Subcutaneous abdominal adipose tissue (tissue), 5 donors: ENCODE measurements at regions not wholly inside any gene's neighbourhood (a gene's known extent, or its start where the extent isn't known, plus 50 kb on each side); places are given as distances from the start of the nearest gene placed in this dataset.

Experiments
- H3K27ac ChIP-seq: one replicate; pipeline ENCODE4 v1.7.0; 2013; ENCODE audit warnings: low read depth, mild to moderate bottlenecking, inconsistent platforms, low read length, moderate library complexity
- H3K27me3 ChIP-seq, 5 donors: one replicate each; pipeline ENCODE4 v1.7.0; 2013; ENCODE audit warnings: low read length in 5 of 5, inconsistent platforms in 1 of 5; ENCODE audit not compliant: control insufficient read depth in 5 of 5, insufficient read depth in 4 of 5
- H3K36me3 ChIP-seq, 5 donors: one replicate each; pipeline ENCODE4 v1.7.0; 2013; ENCODE audit warnings: low read length in 5 of 5; ENCODE audit not compliant: control insufficient read depth in 5 of 5, insufficient read depth in 5 of 5
- H3K4me1 ChIP-seq, 5 donors: one replicate each; pipeline ENCODE4 v1.7.0; 2013; ENCODE audit warnings: low read length in 5 of 5, mild to moderate bottlenecking in 3 of 5, moderate library complexity in 1 of 5; ENCODE audit not compliant: control insufficient read depth in 5 of 5, insufficient read depth in 5 of 5
- H3K4me3 ChIP-seq, 5 donors: one replicate each; pipeline ENCODE4 v1.7.0; 2013; ENCODE audit warnings: low read length in 5 of 5, low read depth in 1 of 5
- H3K9ac ChIP-seq, 5 donors: one replicate each; pipeline ENCODE4 v1.7.0; 2013; ENCODE audit warnings: low read length in 5 of 5, mild to moderate bottlenecking in 4 of 5, moderate library complexity in 3 of 5
- H3K9me3 ChIP-seq, 5 donors: one replicate each; pipeline ENCODE4 v1.7.0; 2013; ENCODE audit warnings: low read length in 5 of 5; ENCODE audit not compliant: control insufficient read depth in 5 of 5
- donor health status: healthy.
- donor health status: healthy.
- donor health status: healthy.
- donor health status: healthy.
- donor health status: healthy.

DNA sequence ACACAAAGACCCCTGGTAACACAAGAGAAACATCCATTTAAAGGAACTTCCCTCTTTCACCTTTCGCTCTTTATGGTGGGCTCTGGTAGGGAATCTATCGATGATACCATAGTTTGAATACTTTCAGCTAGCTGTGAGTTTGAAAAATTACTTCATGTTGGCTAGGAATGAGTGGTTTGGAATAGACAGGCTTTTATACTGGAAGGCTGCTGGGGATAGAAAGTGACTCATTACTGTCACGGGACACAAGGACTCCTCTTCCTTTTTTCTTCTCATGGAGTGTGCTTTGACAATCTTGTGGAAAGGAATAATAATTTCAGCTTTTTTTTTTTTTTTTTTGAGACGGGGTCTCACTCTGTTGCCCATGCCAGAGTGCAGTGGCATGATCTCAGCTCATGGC, 76.9 kb downstream of the CYB561 start:
- Histone ChIP-seq H3K36me3 (no peaks in the 10 kb centered on the region), H3K27ac (no peak overlapping the region), H3K4me1 (peaks cover 0 to 6% (median 0%) of the 10 kb centered on the region in 5 donors)

DNA sequence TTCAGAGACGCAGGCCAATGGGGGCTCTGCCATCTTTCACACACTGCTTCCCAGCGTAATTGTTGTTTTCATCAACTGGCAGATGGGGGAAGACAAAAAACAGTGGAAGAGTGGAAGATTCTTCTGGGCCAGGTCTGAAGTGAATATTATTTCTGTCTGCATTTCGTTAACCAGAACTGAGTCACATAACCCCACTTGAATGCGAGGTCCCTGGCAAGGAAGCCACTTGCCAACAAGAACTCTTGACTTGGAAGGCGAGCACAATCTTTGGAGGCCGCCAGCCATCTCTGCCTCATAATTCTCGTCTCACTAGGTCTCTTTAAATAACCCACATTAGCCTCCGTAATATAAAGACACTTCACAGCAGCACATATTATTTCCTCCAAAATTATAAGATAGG, 75.4 kb downstream of the CYB561 start:
- no peaks in the 10 kb centered on the region for H3K9me3 ChIP-seq
- H3K4me1 ChIP-seq, result no peaks in the 10 kb centered on the region
- no peaks in the 10 kb centered on the region for H3K27me3 ChIP-seq
- H3K9ac ChIP-seq, result no peak overlapping the region
- H3K36me3 ChIP-seq, result no peaks in the 10 kb centered on the region
- no peak overlapping the region for H3K4me3 ChIP-seq
- H3K27ac ChIP-seq, result no peak overlapping the region

More for the DNA sequence above, 76.9 kb downstream of the CYB561 start:
- H3K9me3 ChIP-seq, result no peaks in the 10 kb centered on the region
- no peaks in the 10 kb centered on the region for H3K27me3 ChIP-seq
- no peak overlapping the region for H3K9ac ChIP-seq
- H3K4me3 ChIP-seq, result no peak overlapping the region

DNA sequence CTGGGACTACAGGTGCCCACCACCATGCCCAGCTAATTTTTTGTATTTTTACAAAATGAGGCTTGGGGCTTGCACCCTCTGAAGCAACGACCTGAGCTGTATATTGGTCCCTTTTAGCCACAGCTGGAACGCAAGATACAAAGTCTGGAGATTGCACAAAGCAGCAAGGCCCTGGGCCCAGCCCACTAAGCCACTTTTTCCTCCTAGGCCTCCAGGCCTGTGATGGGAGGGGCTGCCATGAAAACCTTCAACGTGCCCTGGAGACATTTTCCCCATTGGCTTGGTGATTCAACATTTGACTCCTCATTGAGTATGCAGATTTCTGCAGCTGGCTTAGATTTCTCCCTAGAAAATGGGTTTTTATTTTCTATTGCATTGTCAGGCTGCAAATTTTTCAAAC, 69.2 kb downstream of the CYB561 start:
- Histone ChIP-seq H3K9me3 (no peaks in the 10 kb centered on the region), H3K4me3 (no peak overlapping the region), H3K27me3 (no peaks in the 10 kb centered on the region), H3K4me1 (no peaks in the 10 kb centered on the region), H3K27ac (no peak overlapping the region), H3K9ac (no peak overlapping the region), H3K36me3 (peaks cover 9 to 18% (median 13%) of the 10 kb centered on the region in 5 donors)

DNA sequence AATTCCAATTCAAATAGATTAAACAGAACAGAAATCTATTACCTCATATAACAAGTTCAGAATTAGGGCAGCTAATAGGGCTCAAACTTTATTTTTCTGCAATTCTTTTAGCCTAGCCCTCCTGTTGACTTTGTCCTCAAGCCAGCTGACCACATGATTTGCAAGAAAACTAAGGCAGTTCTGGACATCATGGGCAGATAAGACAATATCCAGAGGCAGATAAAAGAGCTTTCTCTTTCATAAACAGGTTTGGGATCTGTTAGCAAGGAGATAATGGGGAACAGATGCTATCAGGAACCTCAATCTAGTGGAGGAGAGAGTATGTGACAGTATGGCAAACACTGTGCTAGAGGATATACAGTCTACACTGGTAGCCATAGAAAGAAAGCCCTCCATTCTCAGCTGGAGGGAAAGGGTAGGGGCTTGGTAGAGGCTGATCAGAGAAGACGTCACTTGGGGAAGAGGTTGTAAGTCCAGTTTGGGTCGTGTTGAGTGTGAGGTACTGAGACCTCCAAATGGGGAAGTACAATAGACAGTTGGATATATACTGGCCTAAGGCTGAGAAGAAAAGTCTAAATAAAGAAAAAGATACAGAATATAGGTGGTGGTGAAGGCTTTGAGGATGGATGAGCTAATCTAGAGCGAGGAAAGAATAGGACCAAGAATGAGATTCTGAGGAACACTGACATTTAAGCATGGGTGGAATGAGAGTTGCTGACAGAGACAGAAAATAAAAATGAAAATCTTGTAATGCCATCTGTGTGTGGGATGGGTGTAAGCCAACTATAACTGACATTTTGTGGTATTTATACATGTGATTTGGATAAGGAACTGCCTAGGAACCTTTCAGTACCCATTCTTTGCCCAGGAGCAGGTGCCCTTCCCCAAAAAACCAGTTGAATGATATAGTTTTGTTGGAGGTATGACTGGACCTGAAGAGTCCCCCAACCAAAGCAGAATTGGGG, 67.4 kb downstream of the CYB561 start:
- Histone ChIP-seq H3K4me3 (no peak overlapping the region), H3K27ac (no peak overlapping the region), H3K4me1 (no peaks in the 10 kb centered on the region), H3K27me3 (no peaks in the 10 kb centered on the region), H3K36me3 (peaks cover 10 to 22% (median 13%) of the 10 kb centered on the region in 5 donors), H3K9me3 (no peaks in the 10 kb centered on the region), H3K9ac (no peak overlapping the region)

DNA sequence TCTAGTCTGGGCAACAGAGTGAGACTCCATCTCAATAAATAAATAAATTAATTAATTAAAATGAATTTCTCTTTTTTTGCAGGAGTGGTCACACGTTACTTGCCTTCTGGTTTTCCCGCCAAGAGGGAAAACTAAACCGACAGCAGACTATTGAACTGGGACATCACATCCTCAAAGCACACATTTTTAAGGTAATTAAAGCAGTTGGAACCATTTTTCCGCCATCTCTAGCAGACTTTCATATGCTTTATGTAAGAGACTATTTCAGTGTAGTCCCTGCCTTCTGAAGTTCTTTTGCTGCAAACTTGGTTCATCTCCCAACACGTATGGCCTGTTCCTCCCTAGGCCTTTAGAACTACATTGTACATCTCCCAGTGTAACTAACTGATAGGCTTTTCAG, 66.5 kb downstream of the CYB561 start:
- no peak overlapping the region for H3K27ac ChIP-seq
- H3K4me3 ChIP-seq, result no peak overlapping the region
- no peaks in the 10 kb centered on the region for H3K27me3 ChIP-seq
- peaks cover 10 to 22% (median 13%) of the 10 kb centered on the region in 5 donors for H3K36me3 ChIP-seq
- H3K9ac ChIP-seq, result no peak overlapping the region
- no peaks in the 10 kb centered on the region for H3K9me3 ChIP-seq
- H3K4me1 ChIP-seq, result no peaks in the 10 kb centered on the region

DNA sequence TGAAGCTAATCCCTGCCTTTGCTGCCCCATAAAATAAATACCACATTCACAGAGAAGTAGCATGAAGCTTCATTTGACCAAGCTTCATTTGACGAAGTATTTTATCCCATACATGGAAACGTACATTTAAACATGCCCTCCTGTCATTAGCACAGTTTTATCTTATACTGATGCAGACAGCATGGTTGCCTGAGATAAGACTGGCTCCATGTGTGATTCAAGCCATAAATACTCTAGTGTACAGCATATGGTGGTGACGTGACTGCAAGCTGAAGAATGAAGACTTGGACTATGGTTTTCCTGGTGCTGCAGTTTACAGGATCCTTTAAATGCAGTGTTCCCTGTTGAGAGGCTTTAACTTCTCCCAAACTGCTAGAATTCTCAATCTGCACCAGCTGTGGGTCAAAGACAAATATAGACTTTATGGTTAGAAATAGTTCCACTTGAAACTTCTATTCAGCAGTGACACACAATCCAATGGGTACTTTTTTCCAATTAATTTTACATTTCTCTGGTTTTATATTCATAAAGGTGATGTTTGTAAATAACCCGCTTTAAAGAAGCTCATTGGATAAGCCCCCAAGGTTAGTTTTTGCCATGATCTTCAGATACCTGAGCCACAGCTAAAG, 64.9 kb downstream of the CYB561 start:
- H3K9me3 ChIP-seq, result no peaks in the 10 kb centered on the region
- H3K27ac ChIP-seq, result no peak overlapping the region
- H3K4me1 ChIP-seq, result no peaks in the 10 kb centered on the region
- peaks cover 10 to 22% (median 13%) of the 10 kb centered on the region in 5 donors for H3K36me3 ChIP-seq
- H3K27me3 ChIP-seq, result no peaks in the 10 kb centered on the region
- H3K9ac ChIP-seq, result no peak overlapping the region
- no peak overlapping the region for H3K4me3 ChIP-seq

DNA sequence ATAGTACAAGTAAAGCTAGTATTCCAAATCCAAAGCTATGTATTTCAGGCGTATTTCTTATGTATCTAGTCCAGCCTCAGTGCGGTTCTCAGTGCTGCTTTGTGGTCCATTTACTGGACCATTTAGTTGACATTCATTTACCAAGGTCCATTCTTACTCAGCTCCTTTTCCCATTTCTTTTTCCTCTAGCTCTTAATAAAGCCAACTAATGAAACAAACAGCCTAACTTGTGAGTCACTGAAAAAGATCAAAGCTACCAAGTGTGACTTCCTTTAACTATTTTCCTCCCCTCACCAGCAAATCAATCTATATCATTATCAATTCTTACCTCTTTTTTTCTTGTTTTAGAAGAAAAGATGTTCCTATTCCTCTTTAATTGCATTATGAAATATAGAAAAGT, 64.0 kb downstream of the CYB561 start:
- Histone ChIP-seq H3K27me3 (no peaks in the 10 kb centered on the region), H3K27ac (no peak overlapping the region), H3K9ac (no peak overlapping the region), H3K9me3 (no peaks in the 10 kb centered on the region), H3K4me1 (no peaks in the 10 kb centered on the region), H3K4me3 (no peak overlapping the region), H3K36me3 (peaks cover 10 to 22% (median 13%) of the 10 kb centered on the region in 5 donors)
